PC-9 (cell line): ENCODE measurements at regions not wholly inside any gene's neighbourhood (a gene's known extent, or its start where the extent isn't known, plus 50 kb on each side); places are given as distances from the start of the nearest gene placed in this dataset.

Experiments used
- BruUV-seq: library from RNA; stranded (reverse); fragments of 400-500 nt; replicated peaks from 2 replicates; lab custom pipeline; 2021; lab: Mats Ljungman, UMichigan
- CTCF ChIA-PET: fragments of 300-600 bp; sonication (Branson Sonifier 250); formaldehyde crosslinking; loops from one replicate; lab custom pipeline; 2022; ENCODE audit warnings: antibody characterized with exemption; lab: Charles Lee
- POLR2A ChIA-PET: fragments of 300-600 bp; sonication (Branson Sonifier 250); formaldehyde crosslinking; loops from one replicate; lab custom pipeline; 2022; ENCODE audit warnings: antibody characterized with exemption; ENCODE audit not compliant: unreplicated experiment; lab: Charles Lee
- DNase-seq, 2 experiments: peaks; one replicate each; pipeline versions ENCODE4 v3.0.0 to v3.0.0-alpha.2; 2015 to 2022; ENCODE audit warnings: mixed read lengths in 1 of 2
- H2AFZ ChIP-seq: fragments of 200-600 bp; sonication (generic); 2 replicates; pipeline ENCODE4 v1.8.1; 2017; ENCODE audit warnings: antibody characterized with exemption
- H3F3A ChIP-seq: fragments of 200-600 bp; sonication (generic); 2 replicates; pipeline ENCODE4 v1.8.1; 2017; ENCODE audit warnings: antibody characterized with exemption, mild to moderate bottlenecking, low read depth; ENCODE audit not compliant: insufficient read depth
- H3K27ac ChIP-seq: fragments of 200-600 bp; sonication (generic); 2 replicates; pipeline ENCODE4 v1.6.1; 2016; ENCODE audit warnings: mixed run types
- H3K27me3 ChIP-seq: fragments of 200-600 bp; sonication (generic); 2 replicates; pipeline ENCODE4 v1.6.1; 2016; ENCODE audit warnings: low read depth, mixed run types; ENCODE audit not compliant: insufficient read depth
- H3K36me3 ChIP-seq: fragments of 200-600 bp; sonication (generic); 2 replicates; pipeline ENCODE4 v1.6.1; 2016; ENCODE audit warnings: low read depth, mixed run types
- H3K4me1 ChIP-seq: fragments of 200-600 bp; sonication (generic); replicated peaks from 2 replicates; pipeline ENCODE4 v1.6.1; 2016; ENCODE audit warnings: mixed run types; ENCODE audit not compliant: insufficient read depth
- H3K4me2 ChIP-seq: fragments of 200-600 bp; sonication (generic); 2 replicates; pipeline ENCODE4 v1.6.1; 2017; ENCODE audit warnings: mixed run types
- H3K4me3 ChIP-seq: fragments of 200-600 bp; sonication (generic); 2 replicates; pipeline ENCODE4 v1.6.1; 2016; ENCODE audit warnings: mixed run types
- H3K79me2 ChIP-seq: fragments of 200-600 bp; sonication (generic); 2 replicates; pipeline ENCODE4 v1.6.1; 2017; ENCODE audit warnings: low read depth, mixed run types
- H3K9me2 ChIP-seq: fragments of 200-600 bp; sonication (generic); 2 replicates; pipeline ENCODE4 v1.8.1; 2017; ENCODE audit warnings: mild to moderate bottlenecking; ENCODE audit not compliant: insufficient read depth
- H3K9me3 ChIP-seq: fragments of 200-600 bp; sonication (generic); 2 replicates; pipeline ENCODE4 v1.8.1; 2016; ENCODE audit warnings: low read depth; ENCODE audit not compliant: insufficient read depth
- H4K20me1 ChIP-seq: fragments of 200-600 bp; sonication (generic); 2 replicates; pipeline ENCODE4 v1.8.1; 2017; ENCODE audit not compliant: insufficient read depth
- EZH2 ChIP-seq: fragments of 200-600 bp; sonication (generic); IDR thresholded peaks from 2 replicates; pipeline ENCODE4 v1.8.0; 2017; ENCODE audit warnings: antibody characterized with exemption, low read depth
- intact Hi-C: fragments of 100-400 bp; cut with micrococcal nuclease; formaldehyde crosslinking; loops from one replicate; pipeline ENCODE4 v1.10.0; 2022; ENCODE audit not compliant: unreplicated experiment
- TF ChIP-seq, protein P1 (sequence below): fragments of 200-600 bp; sonication (generic); conservative IDR thresholded peaks from 2 replicates; pipeline ENCODE4 v1.6.1; 2017; ENCODE audit warnings: mixed run types, antibody characterized with exemption, mild to moderate bottlenecking, moderate library complexity

DNA sequence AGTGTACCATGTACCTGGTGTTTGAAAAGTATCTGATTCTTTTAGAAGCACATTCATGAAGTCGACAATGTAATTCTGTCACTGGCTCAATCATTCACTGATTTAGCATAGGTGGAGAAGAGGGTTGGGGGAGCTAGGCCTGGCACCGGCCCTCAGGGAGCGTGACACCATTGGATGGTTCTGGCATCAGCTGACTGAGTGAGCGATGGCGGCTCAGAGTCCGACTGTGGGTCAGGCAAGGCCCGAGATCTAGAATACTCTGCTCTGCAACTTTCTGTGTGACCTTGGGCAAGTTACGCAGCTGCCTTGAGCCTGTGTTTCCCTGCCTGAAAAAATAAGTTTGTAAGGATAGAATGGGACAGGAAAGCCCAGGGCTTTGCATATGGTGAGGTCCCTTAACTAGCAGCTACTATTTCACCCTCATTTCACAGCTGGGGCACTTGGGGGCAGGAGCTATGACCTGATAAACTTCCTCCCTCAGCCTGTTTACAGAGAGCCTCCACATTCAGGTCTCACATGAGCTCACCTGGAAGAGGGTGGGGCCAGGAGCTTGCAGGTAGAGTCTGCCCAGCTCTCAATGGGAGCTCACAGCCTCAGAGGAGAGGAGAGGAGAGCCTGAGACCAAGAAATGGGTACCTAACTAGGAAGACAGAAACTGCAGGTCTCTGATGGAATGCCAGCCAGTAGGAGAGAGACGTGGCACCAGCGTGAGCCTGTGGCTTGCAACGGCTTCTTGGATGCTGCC lies 153.7 kb upstream of the TLE3 start:
- peaks cover 3% of the 10 kb centered on the region; the same call in 1 of the 2 replicates for H3F3A ChIP-seq
- no TSS peak for BruUV-seq
- peaks cover 12% of the 10 kb centered on the region for H3K4me1 ChIP-seq
- H3K79me2 ChIP-seq, result no peaks in the 10 kb centered on the region
- TF ChIP-seq, protein P1, sequence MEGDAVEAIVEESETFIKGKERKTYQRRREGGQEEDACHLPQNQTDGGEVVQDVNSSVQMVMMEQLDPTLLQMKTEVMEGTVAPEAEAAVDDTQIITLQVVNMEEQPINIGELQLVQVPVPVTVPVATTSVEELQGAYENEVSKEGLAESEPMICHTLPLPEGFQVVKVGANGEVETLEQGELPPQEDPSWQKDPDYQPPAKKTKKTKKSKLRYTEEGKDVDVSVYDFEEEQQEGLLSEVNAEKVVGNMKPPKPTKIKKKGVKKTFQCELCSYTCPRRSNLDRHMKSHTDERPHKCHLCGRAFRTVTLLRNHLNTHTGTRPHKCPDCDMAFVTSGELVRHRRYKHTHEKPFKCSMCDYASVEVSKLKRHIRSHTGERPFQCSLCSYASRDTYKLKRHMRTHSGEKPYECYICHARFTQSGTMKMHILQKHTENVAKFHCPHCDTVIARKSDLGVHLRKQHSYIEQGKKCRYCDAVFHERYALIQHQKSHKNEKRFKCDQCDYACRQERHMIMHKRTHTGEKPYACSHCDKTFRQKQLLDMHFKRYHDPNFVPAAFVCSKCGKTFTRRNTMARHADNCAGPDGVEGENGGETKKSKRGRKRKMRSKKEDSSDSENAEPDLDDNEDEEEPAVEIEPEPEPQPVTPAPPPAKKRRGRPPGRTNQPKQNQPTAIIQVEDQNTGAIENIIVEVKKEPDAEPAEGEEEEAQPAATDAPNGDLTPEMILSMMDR, result no peak
- TF ChIP-seq EZH2, result no peak
- ChIA-PET CTCF (no interaction called here), POLR2A (interaction anchor here (0.7 kb wide), 1 partner anchor 112 kb away, joined by 3 read pairs; no protein-coding TSS in a partner anchor)
- no peaks in the 10 kb centered on the region for H3K9me2 ChIP-seq
- H3K4me2 ChIP-seq, result no peak overlapping the region
- intact Hi-C loops, result no loop called here
- no peaks in the 10 kb centered on the region for H3K36me3 ChIP-seq
- H4K20me1 ChIP-seq, result no peaks in the 10 kb centered on the region
- no peak overlapping the region for H2AFZ ChIP-seq
- H3K4me3 ChIP-seq, result no peak overlapping the region
- no peak overlapping the region for H3K27ac ChIP-seq
- no peaks in the 10 kb centered on the region for H3K9me3 ChIP-seq
- no peaks in the 10 kb centered on the region for H3K27me3 ChIP-seq
- DNase-seq, result no peak

DNA sequence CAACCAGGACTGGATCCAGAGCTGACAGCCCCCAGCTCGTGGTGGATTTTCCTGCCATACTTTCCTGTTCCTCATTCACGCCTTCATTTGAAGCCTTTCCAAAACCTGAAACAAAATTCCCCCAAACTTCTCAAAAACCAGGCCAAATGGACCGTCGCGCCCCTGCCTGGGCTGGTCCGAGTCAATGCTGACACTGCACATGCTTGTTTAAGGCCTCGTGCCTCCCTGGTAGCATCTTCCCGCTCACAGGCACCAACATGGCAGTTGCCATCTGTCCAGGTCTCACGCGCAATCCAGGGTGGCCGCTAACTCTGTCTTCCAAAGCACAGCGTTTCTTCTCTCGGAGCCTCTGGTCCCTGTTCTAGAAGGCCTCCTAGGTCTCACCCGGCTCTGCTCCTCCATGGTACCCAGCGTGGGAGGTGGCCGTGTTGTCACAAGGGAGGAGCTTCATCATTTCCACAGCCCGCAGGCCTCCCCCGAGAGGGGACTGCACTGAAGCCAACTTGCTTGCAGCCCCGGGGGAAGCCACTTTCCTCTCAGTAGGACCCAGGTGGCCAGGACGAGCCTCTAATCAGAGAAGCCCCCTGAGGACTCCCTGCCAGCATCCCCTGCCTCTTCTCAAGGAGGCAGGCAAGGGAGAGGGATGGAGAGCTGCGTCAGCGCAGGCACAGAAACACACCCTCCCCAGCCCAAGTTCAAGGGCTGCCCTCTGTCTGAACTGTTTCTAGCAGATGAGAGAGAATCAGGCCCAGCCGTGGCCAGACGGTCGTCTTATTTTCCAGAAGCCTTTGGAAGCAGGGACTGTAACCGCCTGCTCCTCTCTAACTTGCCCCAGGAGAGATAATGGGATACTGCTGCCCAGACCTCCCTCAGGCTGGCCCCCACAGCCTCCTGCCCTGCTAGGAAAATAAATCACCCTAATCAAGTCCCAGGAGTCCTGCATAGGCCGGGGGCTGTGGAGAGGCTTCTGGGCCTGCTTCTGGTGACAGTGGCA lies 152.8 kb upstream of the TLE3 start:
- Histone ChIP-seq H2AFZ (no peak overlapping the region), H3K27ac (no peak overlapping the region), H3F3A (peaks cover 11% of the 10 kb centered on the region; the same call in 1 of the 2 replicates), H3K4me3 (no peak overlapping the region), H3K36me3 (no peaks in the 10 kb centered on the region), H3K27me3 (no peaks in the 10 kb centered on the region), H4K20me1 (no peaks in the 10 kb centered on the region), H3K79me2 (no peaks in the 10 kb centered on the region), H3K4me1 (peaks cover 20% of the 10 kb centered on the region), H3K4me2 (no peak overlapping the region), H3K9me2 (no peaks in the 10 kb centered on the region), H3K9me3 (no peaks in the 10 kb centered on the region)
- BruUV-seq, result no TSS peak
- intact Hi-C loops, result no loop called here
- ChIA-PET POLR2A (interaction anchor here (0.6 kb wide), 1 partner anchor 77 kb away, joined by 9 read pairs; no protein-coding TSS in a partner anchor), CTCF (no interaction called here)
- DNase-seq, result no peak
- no peak for TF ChIP-seq EZH2
- TF ChIP-seq, protein P1, result no peak

DNA sequence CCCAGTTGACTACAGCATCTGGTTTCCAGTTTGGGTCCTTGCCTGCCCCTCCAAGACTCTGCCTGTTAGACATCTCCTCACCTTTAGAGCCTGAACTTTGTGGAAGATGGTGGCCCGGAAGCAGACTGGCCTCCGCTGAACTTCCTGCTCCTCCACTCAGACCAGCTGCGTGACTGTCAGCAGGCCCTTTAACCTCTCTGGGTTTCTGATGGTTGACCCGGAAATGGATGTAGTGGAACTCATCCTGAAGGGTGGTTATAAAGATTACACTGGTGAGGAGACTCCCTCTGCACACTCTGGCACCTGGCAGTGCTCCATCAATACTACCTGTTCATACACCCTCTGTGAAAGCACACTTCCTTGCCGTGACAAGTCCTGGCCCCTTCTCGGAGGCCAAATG lies 151.9 kb upstream of the TLE3 start:
- TF ChIP-seq, protein P1, result no peak
- TF ChIP-seq EZH2, result no peak
- BruUV-seq, result no TSS peak

More for the DNA sequence above, 151.9 kb upstream of the TLE3 start:
- intact Hi-C loops, result loop anchor here (10.0 kb wide), 2 partner anchors 335 to 675 kb away; no protein-coding TSS in a partner anchor
- Histone ChIP-seq H4K20me1 (no peaks in the 10 kb centered on the region), H3K79me2 (no peaks in the 10 kb centered on the region), H3K9me3 (no peaks in the 10 kb centered on the region), H3K4me3 (no peak overlapping the region), H2AFZ (no peak overlapping the region), H3K4me1 (peaks cover 26% of the 10 kb centered on the region), H3F3A (peaks cover 14% of the 10 kb centered on the region; the same call in 1 of the 2 replicates), H3K27ac (no peak overlapping the region), H3K9me2 (no peaks in the 10 kb centered on the region), H3K27me3 (no peaks in the 10 kb centered on the region), H3K4me2 (no peak overlapping the region), H3K36me3 (no peaks in the 10 kb centered on the region)
- no peak for DNase-seq
- POLR2A ChIA-PET, result interaction anchor here (0.6 to 1.0 kb wide), 2 partner anchors 9 to 78 kb away, joined by 4 to 9 read pairs; no protein-coding TSS in a partner anchor
- CTCF ChIA-PET, result interaction anchor here (0.7 kb wide), 1 partner anchor 1027 kb away, joined by 7 read pairs; no protein-coding TSS in a partner anchor
